ENCODE measurements at regions not wholly inside any gene's neighbourhood (a gene's known extent, or its start where the extent isn't known, plus 50 kb on each side); places are given as distances from the start of the nearest gene placed in this dataset.

GRCh38 chr4:123777373-123777772 lies 380.8 kb downstream of the SPRY1 start:
- no peak for DNase-seq

GRCh38 chr4:123783151-123783790 lies 386.7 kb downstream of the SPRY1 start:
- no peak for DNase-seq

- DNase-seq: no peak
Measured at GRCh38 chr4:123783921-123784320, 387.3 kb downstream of the SPRY1 start.

- no peak for DNase-seq
Measured at GRCh38 chr4:123784626-123785025, 388.0 kb downstream of the SPRY1 start.

GRCh38 chr4:123785538-123785937 lies 388.9 kb downstream of the SPRY1 start:
- DNase-seq: no peak

DNA sequence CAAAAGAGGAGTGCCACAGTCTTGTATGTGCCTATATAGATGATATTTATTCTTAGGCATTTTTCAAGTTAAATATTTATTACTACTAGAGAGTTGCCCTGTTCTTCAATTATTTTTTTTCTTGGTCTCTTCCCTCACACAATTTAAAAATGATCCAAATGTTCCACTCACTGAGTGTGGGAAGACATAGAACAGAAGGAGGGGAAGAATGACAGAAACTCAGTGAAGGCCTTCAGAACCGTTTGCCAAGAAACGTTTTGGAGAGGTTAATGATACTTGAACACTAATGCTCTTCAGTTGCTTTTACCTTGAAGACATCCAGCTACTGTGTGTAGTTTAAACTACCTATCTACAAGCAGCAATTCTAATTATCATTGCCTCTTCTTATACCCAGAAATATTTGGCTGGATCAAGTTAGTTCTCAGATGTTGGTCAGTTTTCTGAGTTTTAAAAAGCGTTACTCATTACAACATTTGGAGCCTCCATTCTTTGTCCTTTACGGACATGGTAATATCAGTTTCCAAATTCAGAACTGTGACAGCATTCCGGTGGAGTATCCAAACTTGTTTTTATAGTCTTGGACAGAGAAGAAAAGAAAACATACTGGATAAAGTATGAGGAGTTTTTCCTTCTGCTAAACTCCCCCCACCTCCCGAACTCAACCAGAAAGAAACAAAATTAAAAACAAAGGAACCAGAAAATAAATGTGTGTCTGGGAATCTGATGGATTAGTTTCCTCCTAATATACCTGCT lies 389.7 kb downstream of the SPRY1 start:
- DNase-seq: no peak

DNA sequence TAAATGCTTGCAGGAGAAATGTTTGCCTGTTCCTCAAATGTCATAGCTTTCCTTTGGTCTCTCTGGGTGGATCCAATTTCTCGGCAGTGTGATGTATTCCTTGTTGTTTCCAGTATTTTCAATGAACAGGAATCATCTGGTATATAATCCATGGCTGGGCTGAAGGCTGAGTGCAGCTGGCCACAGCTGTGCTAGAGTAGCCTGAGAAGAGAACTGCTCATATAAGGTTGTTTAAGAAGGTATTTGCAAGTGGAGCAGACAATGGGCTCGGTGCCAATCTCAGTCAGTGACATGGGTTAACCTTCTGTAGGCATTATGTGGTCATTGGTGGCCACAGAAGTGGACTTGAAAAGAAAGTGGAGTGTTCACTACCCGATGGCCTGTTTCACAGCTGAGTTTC lies 390.3 kb downstream of the SPRY1 start:
- DNase-seq: no peak

DNA sequence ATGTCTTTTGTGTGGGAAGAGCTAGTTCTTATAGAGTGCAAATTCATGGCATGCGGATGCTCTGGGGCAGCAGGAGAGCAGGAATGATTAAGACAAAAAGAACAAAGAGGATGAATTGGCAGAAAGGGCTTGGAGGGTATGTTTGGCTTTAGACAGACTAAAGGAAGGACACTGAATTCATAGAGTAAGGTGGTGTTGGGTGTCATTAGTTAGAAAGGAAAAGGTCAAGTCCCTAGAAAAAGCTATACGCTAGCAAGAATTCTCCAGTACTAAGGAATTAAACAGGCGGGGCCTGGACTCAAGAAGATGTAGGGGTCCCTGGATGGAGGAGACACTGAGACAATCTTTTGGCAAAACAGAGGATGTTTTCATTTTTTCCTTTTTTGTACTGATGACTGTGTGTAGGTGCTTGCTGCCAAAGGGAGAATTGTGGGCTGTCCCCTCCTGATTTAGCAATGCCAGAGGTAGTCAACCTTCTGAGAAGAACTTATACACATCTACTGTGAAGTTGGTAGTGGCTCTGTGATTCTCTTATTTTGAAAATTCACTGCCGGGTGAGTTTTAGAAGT lies 391.0 kb downstream of the SPRY1 start:
- DNase-seq: no peak

GRCh38 chr4:123788577-123788976 lies 392.0 kb downstream of the SPRY1 start:
- DNase-seq: no peak

DNA sequence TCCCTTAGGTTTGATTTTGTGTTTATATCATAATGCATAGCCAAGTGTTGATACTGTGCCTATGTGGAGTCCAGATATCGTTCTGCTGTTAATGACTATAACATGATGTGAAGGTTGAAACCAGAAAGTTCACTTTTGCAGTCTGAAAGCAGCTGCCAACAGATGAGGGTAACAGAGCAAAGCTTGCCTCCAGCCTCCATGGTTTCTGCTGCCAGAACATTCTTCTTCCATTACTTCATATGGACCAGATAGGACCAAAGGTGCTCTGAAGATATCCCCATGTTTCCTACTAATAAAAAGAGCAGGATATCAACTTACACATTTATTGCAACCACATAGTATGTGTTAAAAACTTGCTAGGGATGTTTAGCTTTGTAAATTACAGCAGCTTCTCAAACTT lies 394.1 kb downstream of the SPRY1 start:
- no peak for DNase-seq

DNA sequence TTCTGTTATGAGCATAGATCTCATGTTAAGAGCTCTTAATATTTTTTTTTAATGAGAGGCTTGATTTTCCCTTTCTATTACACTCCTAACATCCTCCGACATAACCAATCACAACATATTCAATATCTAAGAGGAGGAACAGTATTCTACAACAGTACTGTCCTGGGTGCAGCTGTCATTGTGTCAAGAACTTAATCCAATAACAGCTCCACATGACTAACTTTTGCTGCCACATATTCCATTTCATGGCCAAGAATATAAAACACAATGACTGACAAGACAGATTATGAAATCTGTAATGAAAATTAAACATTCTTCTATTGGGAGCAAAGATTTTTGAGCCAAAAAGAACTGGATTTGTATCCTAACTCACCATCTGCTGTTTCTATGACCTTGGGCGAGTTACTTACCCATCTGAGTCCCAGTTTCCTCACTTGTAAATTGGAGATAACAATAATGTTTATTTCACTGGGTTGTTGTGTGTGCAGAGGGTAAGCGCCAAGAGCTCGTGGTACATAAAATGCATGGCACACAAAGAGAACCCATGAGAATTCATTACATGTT lies 405.6 kb downstream of the SPRY1 start:
- no peak for DNase-seq

- no peak for DNase-seq
Measured at GRCh38 chr4:123802933-123803332, 406.3 kb downstream of the SPRY1 start.

- no peak for DNase-seq
Measured at GRCh38 chr4:123804196-123804721, 407.7 kb downstream of the SPRY1 start.

GRCh38 chr4:123806056-123806455 lies 409.5 kb downstream of the SPRY1 start:
- DNase-seq: no peak

- DNase-seq: no peak
Measured at GRCh38 chr4:123807187-123807586, 410.6 kb downstream of the SPRY1 start.

DNA sequence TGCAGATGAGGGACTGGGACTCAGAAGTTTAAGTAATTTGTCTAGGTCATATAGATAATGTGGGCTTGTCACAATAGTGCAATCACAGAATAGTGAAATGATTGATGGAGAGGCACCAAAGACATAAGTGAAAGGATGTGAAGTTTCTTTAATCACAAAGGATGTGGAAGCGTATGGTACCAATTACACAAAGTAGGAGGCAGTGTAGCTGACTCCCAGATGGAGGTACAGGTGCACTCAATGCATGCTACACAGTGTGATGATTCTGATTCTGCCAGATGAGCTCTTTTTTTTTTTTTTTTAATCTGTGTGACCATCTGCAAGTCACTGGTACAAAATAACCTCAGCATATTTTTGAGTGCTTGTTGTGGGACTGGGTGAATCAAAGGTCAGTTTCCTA lies 411.3 kb downstream of the SPRY1 start:
- DNase-seq: no peak

DNA sequence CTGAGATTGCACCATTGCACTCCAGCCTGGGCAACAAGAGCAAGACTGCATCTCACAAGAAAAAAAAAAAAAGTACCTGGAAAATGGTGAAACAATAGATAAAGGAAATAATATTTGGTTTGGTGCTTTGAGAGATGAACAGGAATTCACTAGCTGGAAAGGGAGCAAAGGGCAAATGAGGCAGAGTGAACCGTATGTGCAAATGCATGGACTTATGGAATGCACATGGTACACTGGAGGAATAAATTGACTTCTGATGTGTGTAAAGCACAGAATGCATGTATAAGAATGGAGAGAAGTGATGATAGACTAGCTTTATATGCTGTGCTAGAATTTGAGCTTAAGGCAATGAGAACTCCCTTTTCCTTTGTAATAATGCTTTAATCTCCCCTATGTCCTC lies 413.3 kb downstream of the SPRY1 start:
- no peak for DNase-seq

GRCh38 chr4:123812066-123812390 lies 415.4 kb downstream of the SPRY1 start:
- DNase-seq: no peak

DNA sequence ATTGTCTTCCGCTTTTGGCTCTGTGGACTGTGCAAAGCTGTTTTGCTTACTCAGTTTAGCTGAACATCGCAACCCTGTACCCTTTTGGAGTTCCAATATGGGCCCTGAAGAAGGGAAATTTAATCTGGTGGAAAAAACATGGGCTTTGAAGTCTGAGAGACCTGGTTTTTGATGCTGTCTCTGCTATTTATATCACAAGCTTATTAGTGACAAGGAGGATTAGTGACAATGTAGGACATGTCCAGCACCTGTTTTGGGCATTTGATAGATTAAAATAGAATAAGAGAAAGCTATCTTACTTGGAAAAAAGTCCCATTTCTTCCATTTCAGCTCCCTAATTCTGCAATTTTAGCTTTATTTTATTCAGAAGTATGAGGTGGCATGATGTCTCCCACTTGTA lies 417.3 kb downstream of the SPRY1 start:
- DNase-seq: no peak

GRCh38 chr4:123816462-123816861 lies 419.9 kb downstream of the SPRY1 start:
- DNase-seq: no peak

- no peak for DNase-seq
Measured at GRCh38 chr4:123817025-123817688, 420.6 kb downstream of the SPRY1 start.

DNA sequence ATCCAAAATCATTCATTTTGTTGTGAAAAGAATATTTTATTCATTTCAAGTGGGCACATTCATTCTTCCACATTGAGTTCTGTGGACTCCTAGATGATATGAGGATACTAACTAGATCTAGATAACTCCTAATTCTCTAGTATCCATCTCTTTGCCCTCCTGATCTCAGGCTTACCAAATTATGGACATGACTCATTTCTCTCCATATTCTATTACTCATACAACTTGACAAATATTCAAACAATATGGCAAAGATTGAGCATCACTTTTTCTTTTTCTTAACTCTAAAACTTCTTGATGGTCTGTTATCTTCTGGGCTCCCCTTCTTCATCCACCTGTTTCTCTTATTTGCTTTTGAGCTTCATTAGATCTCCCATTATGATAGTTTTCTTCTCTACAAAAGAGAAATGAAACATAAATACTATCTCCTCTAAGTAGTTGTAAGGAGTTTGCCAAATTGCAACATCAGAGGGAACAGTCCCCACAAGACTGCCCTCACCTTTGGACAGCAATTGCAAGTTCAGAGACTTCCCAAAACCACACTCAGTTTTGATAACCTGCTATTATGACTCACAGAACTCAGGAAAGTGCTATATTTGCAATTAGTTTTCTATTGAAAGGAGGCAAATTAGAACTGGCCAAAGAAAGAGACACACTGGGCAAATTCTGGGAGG lies 422.9 kb downstream of the SPRY1 start:
- no peak for DNase-seq

DNA sequence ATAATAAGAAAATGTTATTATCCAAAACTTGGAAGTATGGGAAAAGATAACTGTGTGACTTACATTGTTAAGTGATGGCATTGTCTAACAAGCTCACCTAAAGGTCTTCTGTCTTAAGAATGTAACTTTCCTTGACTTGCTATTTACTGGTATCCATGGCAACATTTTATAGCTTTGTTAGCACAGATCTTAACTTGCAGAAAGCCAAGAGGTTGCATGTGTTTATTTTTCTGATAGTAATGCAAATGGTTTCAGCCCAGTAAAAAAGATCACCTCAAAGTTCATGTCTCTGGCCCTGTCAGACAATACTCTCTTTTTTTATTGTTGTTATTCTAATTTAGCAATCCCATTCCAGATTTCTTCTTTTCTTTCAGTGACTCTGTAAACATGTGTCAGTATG lies 425.3 kb downstream of the SPRY1 start:
- no peak for DNase-seq

Measured in activated CD4-positive, alpha-beta T cell treated with anti-CD3 and anti-CD28 coated beads, Interleukin-2, amount 50 U/mL, for 16 hours (primary cell).